ENCODE measurements at regions not wholly inside any gene's neighbourhood (a gene's known extent, or its start where the extent isn't known, plus 50 kb on each side); places are given as distances from the start of the nearest gene placed in this dataset.

- H3K36me3 ChIP-seq (ENCODE audit: control insufficient read depth in 2 of 2, insufficient read depth in 2 of 2, low read length in 2 of 2), result no peaks in the 10 kb centered on the region
- no peaks in the 10 kb centered on the region for H3K9me3 ChIP-seq (ENCODE audit: control insufficient read depth in 2 of 2, low read length in 2 of 2)
- H3K9ac ChIP-seq (ENCODE audit: low read depth in 1 of 2, low read length in 2 of 2), result no peak overlapping the region
- no peaks in the 10 kb centered on the region for H3K27me3 ChIP-seq (ENCODE audit: control insufficient read depth in 2 of 2, insufficient read depth in 2 of 2, low read length in 2 of 2)
- no peaks in the 10 kb centered on the region for H3K4me1 ChIP-seq (ENCODE audit: control insufficient read depth in 2 of 2, insufficient read depth in 2 of 2, low read length in 2 of 2)
- no peak overlapping the region for H3K4me3 ChIP-seq (ENCODE audit: low read length in 2 of 2)
- H3K27ac ChIP-seq (ENCODE audit: low read depth in 2 of 2, low read length in 2 of 2), result no peak overlapping the region
These were observed 610.8 kb downstream of the EPHA4 start for GRCh38 chr2:220961143-220961860.

GRCh38 chr2:220962556-220962955 is 609.5 kb downstream of the EPHA4 start:
- H3K27ac ChIP-seq (ENCODE audit: low read depth in 2 of 2, low read length in 2 of 2), result no peak overlapping the region
- H3K4me3 ChIP-seq (ENCODE audit: low read length in 2 of 2), result no peak overlapping the region
- no peaks in the 10 kb centered on the region for H3K9me3 ChIP-seq (ENCODE audit: control insufficient read depth in 2 of 2, low read length in 2 of 2)
- H3K36me3 ChIP-seq (ENCODE audit: control insufficient read depth in 2 of 2, insufficient read depth in 2 of 2, low read length in 2 of 2), result no peaks in the 10 kb centered on the region
- no peaks in the 10 kb centered on the region for H3K4me1 ChIP-seq (ENCODE audit: control insufficient read depth in 2 of 2, insufficient read depth in 2 of 2, low read length in 2 of 2)
- H3K9ac ChIP-seq (ENCODE audit: low read depth in 1 of 2, low read length in 2 of 2), result no peak overlapping the region
- H3K27me3 ChIP-seq (ENCODE audit: control insufficient read depth in 2 of 2, insufficient read depth in 2 of 2, low read length in 2 of 2), result no peaks in the 10 kb centered on the region

- no peak overlapping the region for H3K27ac ChIP-seq (ENCODE audit: low read depth in 2 of 2, low read length in 2 of 2)
- H3K4me1 ChIP-seq (ENCODE audit: control insufficient read depth in 2 of 2, insufficient read depth in 2 of 2, low read length in 2 of 2), result no peaks in the 10 kb centered on the region
- H3K4me3 ChIP-seq (ENCODE audit: low read length in 2 of 2), result no peak overlapping the region
- H3K27me3 ChIP-seq (ENCODE audit: control insufficient read depth in 2 of 2, insufficient read depth in 2 of 2, low read length in 2 of 2), result no peaks in the 10 kb centered on the region
- H3K9ac ChIP-seq (ENCODE audit: low read depth in 1 of 2, low read length in 2 of 2), result no peak overlapping the region
- H3K36me3 ChIP-seq (ENCODE audit: control insufficient read depth in 2 of 2, insufficient read depth in 2 of 2, low read length in 2 of 2), result no peaks in the 10 kb centered on the region
- H3K9me3 ChIP-seq (ENCODE audit: control insufficient read depth in 2 of 2, low read length in 2 of 2), result no peaks in the 10 kb centered on the region
These were observed 609.0 kb downstream of the EPHA4 start for GRCh38 chr2:220963076-220963475.

- Histone ChIP-seq H3K4me3 (ENCODE audit: low read length in 2 of 2) (no peak overlapping the region), H3K36me3 (ENCODE audit: control insufficient read depth in 2 of 2, insufficient read depth in 2 of 2, low read length in 2 of 2) (no peaks in the 10 kb centered on the region), H3K27me3 (ENCODE audit: control insufficient read depth in 2 of 2, insufficient read depth in 2 of 2, low read length in 2 of 2) (no peaks in the 10 kb centered on the region), H3K27ac (ENCODE audit: low read depth in 2 of 2, low read length in 2 of 2) (no peak overlapping the region), H3K9me3 (ENCODE audit: control insufficient read depth in 2 of 2, low read length in 2 of 2) (no peaks in the 10 kb centered on the region), H3K9ac (ENCODE audit: low read depth in 1 of 2, low read length in 2 of 2) (no peak overlapping the region), H3K4me1 (ENCODE audit: control insufficient read depth in 2 of 2, insufficient read depth in 2 of 2, low read length in 2 of 2) (no peaks in the 10 kb centered on the region)
These were observed 608.2 kb downstream of the EPHA4 start for GRCh38 chr2:220963930-220964329.

- Histone ChIP-seq H3K27me3 (ENCODE audit: control insufficient read depth in 2 of 2, insufficient read depth in 2 of 2, low read length in 2 of 2) (no peaks in the 10 kb centered on the region), H3K27ac (ENCODE audit: low read depth in 2 of 2, low read length in 2 of 2) (no peak overlapping the region), H3K4me3 (ENCODE audit: low read length in 2 of 2) (no peak overlapping the region), H3K9me3 (ENCODE audit: control insufficient read depth in 2 of 2, low read length in 2 of 2) (no peaks in the 10 kb centered on the region), H3K36me3 (ENCODE audit: control insufficient read depth in 2 of 2, insufficient read depth in 2 of 2, low read length in 2 of 2) (no peaks in the 10 kb centered on the region), H3K9ac (ENCODE audit: low read depth in 1 of 2, low read length in 2 of 2) (no peak overlapping the region), H3K4me1 (ENCODE audit: control insufficient read depth in 2 of 2, insufficient read depth in 2 of 2, low read length in 2 of 2) (no peaks in the 10 kb centered on the region)
These were observed 605.5 kb downstream of the EPHA4 start for GRCh38 chr2:220966636-220967035.

GRCh38 chr2:220969348-220969747 is 602.8 kb downstream of the EPHA4 start:
- no peaks in the 10 kb centered on the region for H3K4me1 ChIP-seq (ENCODE audit: control insufficient read depth in 2 of 2, insufficient read depth in 2 of 2, low read length in 2 of 2)
- H3K27me3 ChIP-seq (ENCODE audit: control insufficient read depth in 2 of 2, insufficient read depth in 2 of 2, low read length in 2 of 2), result no peaks in the 10 kb centered on the region
- no peaks in the 10 kb centered on the region for H3K9me3 ChIP-seq (ENCODE audit: control insufficient read depth in 2 of 2, low read length in 2 of 2)
- no peaks in the 10 kb centered on the region for H3K36me3 ChIP-seq (ENCODE audit: control insufficient read depth in 2 of 2, insufficient read depth in 2 of 2, low read length in 2 of 2)
- no peak overlapping the region for H3K27ac ChIP-seq (ENCODE audit: low read depth in 2 of 2, low read length in 2 of 2)
- no peak overlapping the region for H3K4me3 ChIP-seq (ENCODE audit: low read length in 2 of 2)
- no peak overlapping the region for H3K9ac ChIP-seq (ENCODE audit: low read depth in 1 of 2, low read length in 2 of 2)

GRCh38 chr2:220980966-220981675 is 591.0 kb downstream of the EPHA4 start:
- Histone ChIP-seq H3K27me3 (ENCODE audit: control insufficient read depth in 2 of 2, insufficient read depth in 2 of 2, low read length in 2 of 2) (no peaks in the 10 kb centered on the region), H3K4me3 (ENCODE audit: low read length in 2 of 2) (no peak overlapping the region)

GRCh38 chr2:220981926-220982325 is 590.2 kb downstream of the EPHA4 start:
- Histone ChIP-seq H3K9ac (ENCODE audit: low read depth in 1 of 2, low read length in 2 of 2) (no peak overlapping the region), H3K4me3 (ENCODE audit: low read length in 2 of 2) (no peak overlapping the region), H3K4me1 (ENCODE audit: control insufficient read depth in 2 of 2, insufficient read depth in 2 of 2, low read length in 2 of 2) (no peaks in the 10 kb centered on the region), H3K27ac (ENCODE audit: low read depth in 2 of 2, low read length in 2 of 2) (no peak overlapping the region), H3K9me3 (ENCODE audit: control insufficient read depth in 2 of 2, low read length in 2 of 2) (no peaks in the 10 kb centered on the region), H3K36me3 (ENCODE audit: control insufficient read depth in 2 of 2, insufficient read depth in 2 of 2, low read length in 2 of 2) (no peaks in the 10 kb centered on the region), H3K27me3 (ENCODE audit: control insufficient read depth in 2 of 2, insufficient read depth in 2 of 2, low read length in 2 of 2) (no peaks in the 10 kb centered on the region)

More at GRCh38 chr2:220980966-220981675, 591.0 kb downstream of the EPHA4 start:
- H3K36me3 ChIP-seq (ENCODE audit: control insufficient read depth in 2 of 2, insufficient read depth in 2 of 2, low read length in 2 of 2), result no peaks in the 10 kb centered on the region
- no peaks in the 10 kb centered on the region for H3K9me3 ChIP-seq (ENCODE audit: control insufficient read depth in 2 of 2, low read length in 2 of 2)
- H3K9ac ChIP-seq (ENCODE audit: low read depth in 1 of 2, low read length in 2 of 2), result no peak overlapping the region
- no peaks in the 10 kb centered on the region for H3K4me1 ChIP-seq (ENCODE audit: control insufficient read depth in 2 of 2, insufficient read depth in 2 of 2, low read length in 2 of 2)
- no peak overlapping the region for H3K27ac ChIP-seq (ENCODE audit: low read depth in 2 of 2, low read length in 2 of 2)

GRCh38 chr2:220985561-220985960 is 586.5 kb downstream of the EPHA4 start:
- Histone ChIP-seq H3K9me3 (ENCODE audit: control insufficient read depth in 2 of 2, low read length in 2 of 2) (no peaks in the 10 kb centered on the region), H3K4me3 (ENCODE audit: low read length in 2 of 2) (no peak overlapping the region), H3K27ac (ENCODE audit: low read depth in 2 of 2, low read length in 2 of 2) (no peak overlapping the region), H3K4me1 (ENCODE audit: control insufficient read depth in 2 of 2, insufficient read depth in 2 of 2, low read length in 2 of 2) (no peaks in the 10 kb centered on the region), H3K9ac (ENCODE audit: low read depth in 1 of 2, low read length in 2 of 2) (no peak overlapping the region), H3K36me3 (ENCODE audit: control insufficient read depth in 2 of 2, insufficient read depth in 2 of 2, low read length in 2 of 2) (no peaks in the 10 kb centered on the region), H3K27me3 (ENCODE audit: control insufficient read depth in 2 of 2, insufficient read depth in 2 of 2, low read length in 2 of 2) (no peaks in the 10 kb centered on the region)

GRCh38 chr2:220987839-220988238 is 584.3 kb downstream of the EPHA4 start:
- no peaks in the 10 kb centered on the region for H3K9me3 ChIP-seq (ENCODE audit: control insufficient read depth in 2 of 2, low read length in 2 of 2)
- H3K9ac ChIP-seq (ENCODE audit: low read depth in 1 of 2, low read length in 2 of 2), result no peak overlapping the region
- no peak overlapping the region for H3K4me3 ChIP-seq (ENCODE audit: low read length in 2 of 2)
- H3K4me1 ChIP-seq (ENCODE audit: control insufficient read depth in 2 of 2, insufficient read depth in 2 of 2, low read length in 2 of 2), result no peaks in the 10 kb centered on the region
- no peaks in the 10 kb centered on the region for H3K36me3 ChIP-seq (ENCODE audit: control insufficient read depth in 2 of 2, insufficient read depth in 2 of 2, low read length in 2 of 2)
- H3K27ac ChIP-seq (ENCODE audit: low read depth in 2 of 2, low read length in 2 of 2), result no peak overlapping the region
- no peaks in the 10 kb centered on the region for H3K27me3 ChIP-seq (ENCODE audit: control insufficient read depth in 2 of 2, insufficient read depth in 2 of 2, low read length in 2 of 2)

All from mucosa of rectum (tissue), 2 donors.